ENCODE measurements at regions not wholly inside any gene's neighbourhood (a gene's known extent, or its start where the extent isn't known, plus 50 kb on each side); places are given as distances from the start of the nearest gene placed in this dataset.

DNA sequence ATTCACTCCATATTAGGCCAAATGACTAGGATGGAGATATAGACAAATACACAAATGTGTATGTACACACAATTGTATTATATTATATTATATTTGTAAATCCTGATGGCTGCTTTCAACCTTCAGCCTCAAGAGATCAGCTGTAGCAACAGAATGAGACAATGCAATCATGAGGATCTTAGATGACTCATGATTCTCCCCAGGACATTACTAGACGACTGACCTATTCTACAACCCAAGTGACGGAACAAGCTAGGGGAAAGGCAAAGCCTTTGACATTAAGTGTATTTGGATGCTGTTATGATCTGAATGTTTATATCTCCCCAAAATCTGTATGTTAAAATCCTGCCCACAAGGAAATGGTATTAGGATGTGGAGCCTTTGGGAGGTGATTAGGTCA, 66.5 kb downstream of the COX7C start (continued):
- TF ChIP-seq PBX3 (IDR thresholded peaks at IDR 0.05) (no peak), MYC (IDR thresholded peaks at IDR 0.05; ENCODE audit: borderline replicate concordance, low read length) (no peak)
- TF ChIP-seq, protein P1, sequence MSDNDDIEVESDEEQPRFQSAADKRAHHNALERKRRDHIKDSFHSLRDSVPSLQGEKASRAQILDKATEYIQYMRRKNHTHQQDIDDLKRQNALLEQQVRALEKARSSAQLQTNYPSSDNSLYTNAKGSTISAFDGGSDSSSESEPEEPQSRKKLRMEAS (IDR thresholded peaks at IDR 0.05), result no peak
- TF ChIP-seq, protein P2, sequence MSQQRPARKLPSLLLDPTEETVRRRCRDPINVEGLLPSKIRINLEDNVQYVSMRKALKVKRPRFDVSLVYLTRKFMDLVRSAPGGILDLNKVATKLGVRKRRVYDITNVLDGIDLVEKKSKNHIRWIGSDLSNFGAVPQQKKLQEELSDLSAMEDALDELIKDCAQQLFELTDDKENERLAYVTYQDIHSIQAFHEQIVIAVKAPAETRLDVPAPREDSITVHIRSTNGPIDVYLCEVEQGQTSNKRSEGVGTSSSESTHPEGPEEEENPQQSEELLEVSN (IDR thresholded peaks at IDR 0.05; ENCODE audit: borderline replicate concordance, low read depth), result no peak

GRCh38 chr5:86686046-86686445, 68.3 kb downstream of the COX7C start:
- 3% methylated on average over 1 of the region's 1 CpG for WGBS (ENCODE audit: missing lambda C conversion rate)
- DNase-seq (ENCODE audit: low read depth in 1 of 2, low spot score in 1 of 2) (no peak), FAIRE-seq (no peak), ATAC-seq (no peak)
- Histone ChIP-seq H3K4me3 (no peak overlapping the region), H3K9me3 (no peaks in the 10 kb centered on the region), H3K27ac (no peak overlapping the region), H3K4me2 (no peak overlapping the region), H3K4me1 (no peaks in the 10 kb centered on the region)
- POLR2A ChIA-PET, result no interaction called here
- TF ChIP-seq CHD4 (IDR thresholded peaks at IDR 0.05; ENCODE audit: borderline replicate concordance), result no peak
- TF ChIP-seq, protein P2 (IDR thresholded peaks at IDR 0.05; ENCODE audit: borderline replicate concordance, low read depth), result no peak
- CTCF ChIA-PET, result interaction anchor here (0.5 kb wide), 1 partner anchor 10 kb away, joined by 3 read pairs; no protein-coding TSS in a partner anchor

DNA sequence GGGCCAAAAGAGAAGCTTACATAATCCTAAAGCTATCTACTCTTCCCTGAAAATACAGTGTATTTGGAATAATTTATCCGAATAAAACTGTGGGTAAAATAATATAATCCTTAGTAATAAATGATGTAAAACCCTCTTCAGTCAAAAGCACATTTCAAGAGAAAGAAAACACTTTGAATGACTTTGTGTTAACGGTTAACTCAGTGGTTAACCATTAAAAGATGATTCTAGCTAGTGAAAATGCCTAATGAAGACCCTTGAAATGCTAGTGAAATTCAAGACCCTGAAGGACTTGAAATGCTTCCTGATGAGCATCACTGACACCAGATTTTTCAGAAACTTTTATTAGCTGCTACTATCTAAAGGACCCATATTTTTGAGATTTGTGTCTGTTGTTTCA, 70.7 kb downstream of the COX7C start:
- DNase-seq (ENCODE audit: low read depth in 1 of 2, low spot score in 1 of 2) (no peak), ATAC-seq (no peak), FAIRE-seq (no peak)
- ChIA-PET POLR2A (no interaction called here), CTCF (no interaction called here)
- TF ChIP-seq FOXS1 (CRISPR knock-in tag; IDR thresholded peaks at IDR 0.05) (no peak), EP300 (IDR thresholded peaks at IDR 0.05) (no peak), SREBF2 (IDR thresholded peaks at IDR 0.05) (no peak), MAZ (IDR thresholded peaks at IDR 0.05; ENCODE audit: borderline replicate concordance, low read depth, low read length) (no peak), PBX3 (IDR thresholded peaks at IDR 0.05) (no peak), ATOH8 (CRISPR knock-in tag; IDR thresholded peaks at IDR 0.05; ENCODE audit: low read depth) (no peak), FOSB (CRISPR knock-in tag; IDR thresholded peaks at IDR 0.05) (no peak)
- TF ChIP-seq, protein P3, sequence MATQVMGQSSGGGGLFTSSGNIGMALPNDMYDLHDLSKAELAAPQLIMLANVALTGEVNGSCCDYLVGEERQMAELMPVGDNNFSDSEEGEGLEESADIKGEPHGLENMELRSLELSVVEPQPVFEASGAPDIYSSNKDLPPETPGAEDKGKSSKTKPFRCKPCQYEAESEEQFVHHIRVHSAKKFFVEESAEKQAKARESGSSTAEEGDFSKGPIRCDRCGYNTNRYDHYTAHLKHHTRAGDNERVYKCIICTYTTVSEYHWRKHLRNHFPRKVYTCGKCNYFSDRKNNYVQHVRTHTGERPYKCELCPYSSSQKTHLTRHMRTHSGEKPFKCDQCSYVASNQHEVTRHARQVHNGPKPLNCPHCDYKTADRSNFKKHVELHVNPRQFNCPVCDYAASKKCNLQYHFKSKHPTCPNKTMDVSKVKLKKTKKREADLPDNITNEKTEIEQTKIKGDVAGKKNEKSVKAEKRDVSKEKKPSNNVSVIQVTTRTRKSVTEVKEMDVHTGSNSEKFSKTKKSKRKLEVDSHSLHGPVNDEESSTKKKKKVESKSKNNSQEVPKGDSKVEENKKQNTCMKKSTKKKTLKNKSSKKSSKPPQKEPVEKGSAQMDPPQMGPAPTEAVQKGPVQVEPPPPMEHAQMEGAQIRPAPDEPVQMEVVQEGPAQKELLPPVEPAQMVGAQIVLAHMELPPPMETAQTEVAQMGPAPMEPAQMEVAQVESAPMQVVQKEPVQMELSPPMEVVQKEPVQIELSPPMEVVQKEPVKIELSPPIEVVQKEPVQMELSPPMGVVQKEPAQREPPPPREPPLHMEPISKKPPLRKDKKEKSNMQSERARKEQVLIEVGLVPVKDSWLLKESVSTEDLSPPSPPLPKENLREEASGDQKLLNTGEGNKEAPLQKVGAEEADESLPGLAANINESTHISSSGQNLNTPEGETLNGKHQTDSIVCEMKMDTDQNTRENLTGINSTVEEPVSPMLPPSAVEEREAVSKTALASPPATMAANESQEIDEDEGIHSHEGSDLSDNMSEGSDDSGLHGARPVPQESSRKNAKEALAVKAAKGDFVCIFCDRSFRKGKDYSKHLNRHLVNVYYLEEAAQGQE (IDR thresholded peaks at IDR 0.05), result no peak
- Histone ChIP-seq H3K4me1 (no peaks in the 10 kb centered on the region), H3K4me2 (no peak overlapping the region), H3K9me3 (no peaks in the 10 kb centered on the region), H3K27ac (no peak overlapping the region), H3K4me3 (no peak overlapping the region)
- 7% methylated on average over 2 of the region's 2 CpGs for WGBS (ENCODE audit: missing lambda C conversion rate)
